OCI-LY1 (cell line): ENCODE measurements at regions not wholly inside any gene's neighbourhood (a gene's known extent, or its start where the extent isn't known, plus 50 kb on each side); places are given as distances from the start of the nearest gene placed in this dataset.

Source experiments
- H2AFZ ChIP-seq: fragments of 200-600 bp; sonication (generic), shearing (Covaris generic); 2 replicates; pipeline ENCODE4 v1.6.0; 2014; ENCODE audit warnings: antibody characterized with exemption, mild to moderate bottlenecking, low read length
- H3F3A ChIP-seq: fragments of 200-600 bp; sonication (generic), shearing (Covaris generic); 2 replicates; pipeline ENCODE4 v1.6.0; 2014; ENCODE audit warnings: mild to moderate bottlenecking, antibody characterized with exemption, low read length, moderate library complexity; ENCODE audit not compliant: insufficient read depth
- H3K27ac ChIP-seq: fragments of 200-600 bp; sonication (generic); 2 replicates; pipeline ENCODE4 v1.5.1; 2014; ENCODE audit warnings: low read length, mixed run types, mild to moderate bottlenecking, low read depth; ENCODE audit not compliant: poor library complexity, severe bottlenecking
- H3K27me3 ChIP-seq: fragments of 200-600 bp; sonication (generic); 2 replicates; pipeline ENCODE4 v1.6.0; 2014; ENCODE audit warnings: antibody characterized with exemption, mild to moderate bottlenecking, low read length, moderate library complexity; ENCODE audit not compliant: insufficient read depth
- H3K36me3 ChIP-seq: fragments of 200-600 bp; sonication (generic); 2 replicates; pipeline ENCODE4 v1.6.1; 2014; ENCODE audit warnings: mild to moderate bottlenecking, antibody characterized with exemption, low read length, moderate library complexity, mixed read lengths; ENCODE audit not compliant: insufficient read depth
- H3K4me1 ChIP-seq: fragments of 200-600 bp; sonication (generic); 2 replicates; pipeline ENCODE4 v1.5.1; 2014; ENCODE audit warnings: mild to moderate bottlenecking, low read length, moderate library complexity; ENCODE audit not compliant: insufficient read depth, severe bottlenecking
- H3K4me2 ChIP-seq: fragments of 200-600 bp; sonication (generic), shearing (Covaris generic); 2 replicates; pipeline ENCODE4 v1.6.1; 2014; ENCODE audit warnings: low read length
- H3K4me3 ChIP-seq: fragments of 200-600 bp; sonication (generic); 2 replicates; pipeline ENCODE4 v1.5.1; 2014; ENCODE audit warnings: low read length, low read depth, mild to moderate bottlenecking, mixed read lengths; ENCODE audit not compliant: poor library complexity, severe bottlenecking
- H3K79me2 ChIP-seq: fragments of 200-600 bp; shearing (Covaris generic); 2 replicates; pipeline ENCODE4 v1.6.1; 2016; ENCODE audit warnings: mixed run types, low read length, mixed read lengths; ENCODE audit not compliant: insufficient read depth
- H3K9ac ChIP-seq: fragments of 200-600 bp; sonication (generic), shearing (Covaris generic); 2 replicates; pipeline ENCODE4 v1.6.1; 2014; ENCODE audit warnings: mild to moderate bottlenecking, low read length, mixed read lengths
- H3K9me2 ChIP-seq: fragments of 200-600 bp; sonication (generic), shearing (Covaris generic); 2 replicates; pipeline ENCODE4 v1.6.1; 2014; ENCODE audit warnings: low read depth, mild to moderate bottlenecking, low read length, mixed read lengths
- H3K9me3 ChIP-seq: fragments of 200-600 bp; shearing (Covaris generic); 2 replicates; pipeline ENCODE4 v1.6.1; 2014; ENCODE audit warnings: low read length, mixed read lengths
- H4K20me1 ChIP-seq: fragments of 200-600 bp; sonication (generic), shearing (Covaris generic); 2 replicates; pipeline ENCODE4 v1.6.0; 2016; ENCODE audit warnings: mild to moderate bottlenecking, low read length; ENCODE audit not compliant: insufficient read depth
- CTCF ChIP-seq: fragments of 200-600 bp; sonication (generic), shearing (Covaris generic); IDR thresholded peaks from 2 replicates; pipeline ENCODE4 v1.5.1; 2017; ENCODE audit warnings: mild to moderate bottlenecking, antibody characterized with exemption, low read length, moderate library complexity, mixed read lengths
- EZH2 ChIP-seq: fragments of 200-600 bp; sonication (generic), shearing (Covaris generic); IDR thresholded peaks from 2 replicates; pipeline ENCODE4 v1.8.0; 2017; ENCODE audit warnings: borderline replicate concordance, mixed run types, mild to moderate bottlenecking, antibody characterized with exemption, low read length, moderate library complexity, mixed read lengths

- Histone ChIP-seq H2AFZ (no peak overlapping the region), H3K9me3 (no peaks in the 10 kb centered on the region), H3K4me2 (no peak overlapping the region)
Measured at GRCh38 chr7:121696954-121697353, 176.0 kb upstream of the PTPRZ1 start.

GRCh38 chr7:121689749-121690148 lies 183.2 kb upstream of the PTPRZ1 start:
- Histone ChIP-seq H3K27me3 (no peaks in the 10 kb centered on the region), H3K4me3 (no peak overlapping the region), H3K4me2 (no peak overlapping the region), H3K27ac (no peak overlapping the region), H3K9me3 (no peaks in the 10 kb centered on the region), H2AFZ (no peak overlapping the region), H3K9ac (no peak overlapping the region), H3K4me1 (no peaks in the 10 kb centered on the region), H3F3A (no peaks in the 10 kb centered on the region), H3K79me2 (no peaks in the 10 kb centered on the region), H3K9me2 (no peaks in the 10 kb centered on the region), H3K36me3 (no peaks in the 10 kb centered on the region), H4K20me1 (no peaks in the 10 kb centered on the region)
- no peak for TF ChIP-seq CTCF
- no peak for TF ChIP-seq EZH2

More at GRCh38 chr7:121696954-121697353, 176.0 kb upstream of the PTPRZ1 start:
- H4K20me1 ChIP-seq: no peaks in the 10 kb centered on the region
- no peaks in the 10 kb centered on the region for H3K79me2 ChIP-seq
- no peak overlapping the region for H3K4me3 ChIP-seq
- H3K36me3 ChIP-seq: no peaks in the 10 kb centered on the region
- H3K9ac ChIP-seq: no peak overlapping the region
- no peaks in the 10 kb centered on the region for H3F3A ChIP-seq
- no peaks in the 10 kb centered on the region for H3K9me2 ChIP-seq
- no peaks in the 10 kb centered on the region for H3K4me1 ChIP-seq
- H3K27me3 ChIP-seq: no peaks in the 10 kb centered on the region
- no peak overlapping the region for H3K27ac ChIP-seq
- TF ChIP-seq CTCF: no peak
- TF ChIP-seq EZH2: no peak

GRCh38 chr7:121681700-121682099 lies 191.3 kb upstream of the PTPRZ1 start:
- Histone ChIP-seq H3K36me3 (no peaks in the 10 kb centered on the region), H3K4me1 (no peaks in the 10 kb centered on the region), H3K9me2 (no peaks in the 10 kb centered on the region), H3K4me3 (no peak overlapping the region), H3K27me3 (no peaks in the 10 kb centered on the region), H3K27ac (no peak overlapping the region), H4K20me1 (no peaks in the 10 kb centered on the region), H3K9me3 (no peaks in the 10 kb centered on the region), H3K4me2 (no peak overlapping the region), H3K79me2 (no peaks in the 10 kb centered on the region), H3K9ac (no peak overlapping the region), H3F3A (no peaks in the 10 kb centered on the region), H2AFZ (no peak overlapping the region)
- TF ChIP-seq EZH2 (no peak), CTCF (no peak)
